Sigmoid colon (tissue), 6 donors: ENCODE measurements at regions not wholly inside any gene's neighbourhood (a gene's known extent, or its start where the extent isn't known, plus 50 kb on each side); places are given as distances from the start of the nearest gene placed in this dataset.

Experiments
- DNase-seq: peaks from one replicate; pipeline ENCODE4 v3.0.0-alpha.2; 2019
- H3K27ac ChIP-seq, 4 donors: fragments of 200-600 bp; sonication (generic); one replicate each; pipeline ENCODE4 v1.5.1; 2016 to 2019; ENCODE audit warnings: mild to moderate bottlenecking in 1 of 4
- H3K27me3 ChIP-seq, 3 donors: fragments of 200-600 bp; sonication (generic); one replicate each; pipeline ENCODE4 v1.5.1; 2019; ENCODE audit warnings: mild to moderate bottlenecking in 1 of 3
- H3K36me3 ChIP-seq, 4 donors: fragments of 200-600 bp; sonication (generic); one replicate each; pipeline ENCODE4 v1.5.1; 2016 to 2019
- H3K4me1 ChIP-seq, 4 donors: fragments of 200-600 bp; sonication (generic); one replicate each; pipeline ENCODE4 v1.5.1; 2017 to 2019
- H3K4me3 ChIP-seq, 4 donors: fragments of 200-600 bp; sonication (generic); one replicate each; pipeline ENCODE4 v1.5.1; 2017 to 2019; ENCODE audit warnings: mild to moderate bottlenecking in 2 of 4, moderate library complexity in 1 of 4
- H3K9me3 ChIP-seq, 4 donors: fragments of 200-600 bp in 3 of 4; sonication (generic) in 3 of 4; one replicate each; pipeline versions ENCODE4 v1.5.1 to v1.6.1; 2013 to 2019
- CTCF ChIP-seq, 4 experiments: fragments of 450-650 bp in 3 of 4; fragments of 200-600 bp in 1 of 4; IDR thresholded peaks; one replicate each; pipeline ENCODE4 v1.5.1; 2016 to 2019; ENCODE audit warnings: antibody characterized with exemption in 4 of 4, mild to moderate bottlenecking in 3 of 4, moderate library complexity in 2 of 4
- EP300 ChIP-seq, 4 donors: sonication (generic); formaldehyde crosslinking; IDR thresholded peaks; one replicate each; pipeline ENCODE4 v1.6.1; 2017; ENCODE audit warnings: antibody characterized with exemption in 4 of 4
- POLR2A ChIP-seq, 2 donors: fragments of 450-650 bp; IDR thresholded peaks; one replicate each; pipeline ENCODE4 v1.6.1; 2016; ENCODE audit warnings: antibody characterized with exemption in 2 of 2, mild to moderate bottlenecking in 2 of 2, moderate library complexity in 2 of 2
- POLR2AphosphoS5 ChIP-seq, 4 donors: sonication (generic); formaldehyde crosslinking; IDR thresholded peaks; one replicate each; pipeline ENCODE4 v1.6.1; 2017; ENCODE audit warnings: antibody characterized with exemption in 4 of 4
- WGBS, 2 donors: extraction: QIAGEN DNeasy Blood & Tissue Kit; methylation state at CpG; one replicate each; pipeline ENCODE4 v1.1.7; 2013; 5-methylcytosine and 5-hydroxymethylcytosine counted together
- intact Hi-C: fragments of 100-400 bp; cut with DNase I; formaldehyde crosslinking; loops from one replicate; pipeline ENCODE4 v1.15.1; 2023
- donor health status: healthy with polysubstance abuse.
- donor health status: healthy.

GRCh38 chr4:105057370-105058105 lies 89.1 kb upstream of the TET2 start:
- H3K27me3 ChIP-seq = no peaks in the 10 kb centered on the region
- intact Hi-C loops = no loop called here
- H3K27ac ChIP-seq = no peak overlapping the region
- WGBS, 2 donors = 69 to 86% methylated on average over 5 of the region's 5 CpGs
- H3K36me3 ChIP-seq = no peaks in the 10 kb centered on the region
- H3K9me3 ChIP-seq = no peaks in the 10 kb centered on the region
- H3K4me1 ChIP-seq = no peaks in the 10 kb centered on the region
- H3K4me3 ChIP-seq = no peak overlapping the region
- TF ChIP-seq POLR2A (IDR thresholded peaks at IDR 0.05) = no peak
- no peak for DNase-seq

- TF ChIP-seq CTCF (IDR thresholded peaks at IDR 0.05) = no peak
- TF ChIP-seq POLR2A (IDR thresholded peaks at IDR 0.05) = no peak
- TF ChIP-seq EP300 (IDR thresholded peaks at IDR 0.05) = no peak
- TF ChIP-seq POLR2AphosphoS5 (IDR thresholded peaks at IDR 0.05) = no peak
- no peak overlapping the region for H3K4me3 ChIP-seq
- WGBS, 2 donors = 80 to 83% methylated on average over 3 of the region's 3 CpGs
- DNase-seq = no peak
- no peaks in the 10 kb centered on the region for H3K27me3 ChIP-seq
- H3K9me3 ChIP-seq = no peaks in the 10 kb centered on the region
- no peak overlapping the region for H3K27ac ChIP-seq
- intact Hi-C loops = no loop called here
- H3K4me1 ChIP-seq = no peaks in the 10 kb centered on the region
- no peaks in the 10 kb centered on the region for H3K36me3 ChIP-seq
Measured at GRCh38 chr4:105058177-105058812, 88.4 kb upstream of the TET2 start.

- Histone ChIP-seq H3K36me3 (no peaks in the 10 kb centered on the region), H3K27me3 (no peaks in the 10 kb centered on the region), H3K4me1 (no peaks in the 10 kb centered on the region), H3K9me3 (no peaks in the 10 kb centered on the region), H3K4me3 (no peak overlapping the region), H3K27ac (no peak overlapping the region)
- TF ChIP-seq POLR2AphosphoS5 (IDR thresholded peaks at IDR 0.05) (no peak), POLR2A (IDR thresholded peaks at IDR 0.05) (no peak), CTCF (IDR thresholded peaks at IDR 0.05) (no peak), EP300 (IDR thresholded peaks at IDR 0.05) (no peak)
- intact Hi-C loops = no loop called here
- no peak for DNase-seq
Measured at GRCh38 chr4:105059337-105059736, 87.3 kb upstream of the TET2 start.

- DNase-seq = no peak
- Histone ChIP-seq H3K36me3 (no peaks in the 10 kb centered on the region), H3K9me3 (no peaks in the 10 kb centered on the region), H3K4me3 (no peak overlapping the region), H3K27me3 (no peaks in the 10 kb centered on the region), H3K4me1 (no peaks in the 10 kb centered on the region), H3K27ac (no peak overlapping the region)
- 23 to 44% methylated on average over 1 of the region's 1 CpG for WGBS, 2 donors
- TF ChIP-seq POLR2A (IDR thresholded peaks at IDR 0.05) (no peak), EP300 (IDR thresholded peaks at IDR 0.05) (no peak), POLR2AphosphoS5 (IDR thresholded peaks at IDR 0.05) (no peak), CTCF (IDR thresholded peaks at IDR 0.05) (no peak)
- intact Hi-C loops = no loop called here
Measured at GRCh38 chr4:105060628-105061027, 86.0 kb upstream of the TET2 start.

GRCh38 chr4:105061136-105061696 lies 85.5 kb upstream of the TET2 start:
- TF ChIP-seq CTCF (IDR thresholded peaks at IDR 0.05) (no peak), EP300 (IDR thresholded peaks at IDR 0.05) (no peak), POLR2AphosphoS5 (IDR thresholded peaks at IDR 0.05) (no peak)
- Histone ChIP-seq H3K4me1 (no peaks in the 10 kb centered on the region), H3K9me3 (no peaks in the 10 kb centered on the region), H3K27me3 (no peaks in the 10 kb centered on the region), H3K36me3 (no peaks in the 10 kb centered on the region), H3K27ac (no peak overlapping the region), H3K4me3 (no peak overlapping the region)
- DNase-seq = no peak
- WGBS, 2 donors = 6 to 15% methylated on average over 5 of the region's 5 CpGs
- intact Hi-C loops = no loop called here
